Transverse colon (tissue), 4 donors: ENCODE measurements at regions not wholly inside any gene's neighbourhood (a gene's known extent, or its start where the extent isn't known, plus 50 kb on each side); places are given as distances from the start of the nearest gene placed in this dataset.

Experiments used
- EP300 ChIP-seq: sonication (generic); formaldehyde crosslinking; IDR thresholded peaks from one replicate; pipeline ENCODE4 v1.6.1; 2017; ENCODE audit warnings: antibody characterized with exemption, low read depth
- POLR2A ChIP-seq: fragments of 450-650 bp; IDR thresholded peaks from one replicate; pipeline ENCODE4 v1.6.1; 2016; ENCODE audit warnings: antibody characterized with exemption, mild to moderate bottlenecking, moderate library complexity
- POLR2AphosphoS5 ChIP-seq, 3 donors: sonication (generic); formaldehyde crosslinking; IDR thresholded peaks; one replicate each; pipeline ENCODE4 v1.6.1; 2016; ENCODE audit warnings: antibody characterized with exemption in 3 of 3
- TF ChIP-seq, protein P1 (sequence below), 5 experiments: fragments of 200-600 bp in 3 of 5; fragments of 450-650 bp in 2 of 5; sonication (generic) in 3 of 5; IDR thresholded peaks; 1 replicate in 2 of 5; 2 replicates in 3 of 5; pipeline ENCODE4 v1.5.1; 2016 to 2017; ENCODE audit warnings: antibody characterized with exemption in 5 of 5, inconsistent platforms in 3 of 5, mild to moderate bottlenecking in 2 of 5, moderate library complexity in 1 of 5

DNA sequence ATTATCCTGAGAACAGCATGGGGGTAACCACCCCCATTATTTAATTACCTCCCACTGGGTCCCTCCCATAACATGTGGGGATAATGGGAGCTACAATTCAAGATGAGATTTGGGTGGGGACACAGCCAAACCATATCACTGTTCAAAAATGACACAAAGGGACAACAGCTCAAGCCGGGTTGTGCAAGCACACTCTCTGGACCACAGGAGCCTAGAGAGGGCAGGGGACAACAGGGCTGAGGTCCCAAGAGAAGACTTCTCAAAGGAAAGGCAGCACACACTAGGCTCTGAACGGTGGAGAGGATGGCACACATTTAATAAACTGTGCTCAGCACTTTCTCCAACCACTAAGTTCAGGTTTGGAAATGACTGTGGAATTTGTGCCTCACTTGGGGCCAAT lies 122.1 kb upstream of the PKDCC start:
- TF ChIP-seq, protein P1, sequence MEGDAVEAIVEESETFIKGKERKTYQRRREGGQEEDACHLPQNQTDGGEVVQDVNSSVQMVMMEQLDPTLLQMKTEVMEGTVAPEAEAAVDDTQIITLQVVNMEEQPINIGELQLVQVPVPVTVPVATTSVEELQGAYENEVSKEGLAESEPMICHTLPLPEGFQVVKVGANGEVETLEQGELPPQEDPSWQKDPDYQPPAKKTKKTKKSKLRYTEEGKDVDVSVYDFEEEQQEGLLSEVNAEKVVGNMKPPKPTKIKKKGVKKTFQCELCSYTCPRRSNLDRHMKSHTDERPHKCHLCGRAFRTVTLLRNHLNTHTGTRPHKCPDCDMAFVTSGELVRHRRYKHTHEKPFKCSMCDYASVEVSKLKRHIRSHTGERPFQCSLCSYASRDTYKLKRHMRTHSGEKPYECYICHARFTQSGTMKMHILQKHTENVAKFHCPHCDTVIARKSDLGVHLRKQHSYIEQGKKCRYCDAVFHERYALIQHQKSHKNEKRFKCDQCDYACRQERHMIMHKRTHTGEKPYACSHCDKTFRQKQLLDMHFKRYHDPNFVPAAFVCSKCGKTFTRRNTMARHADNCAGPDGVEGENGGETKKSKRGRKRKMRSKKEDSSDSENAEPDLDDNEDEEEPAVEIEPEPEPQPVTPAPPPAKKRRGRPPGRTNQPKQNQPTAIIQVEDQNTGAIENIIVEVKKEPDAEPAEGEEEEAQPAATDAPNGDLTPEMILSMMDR (IDR thresholded peaks at IDR 0.05) = no peak
- TF ChIP-seq POLR2A = no peak
- TF ChIP-seq POLR2AphosphoS5 (IDR thresholded peaks at IDR 0.05) = no peak
- TF ChIP-seq EP300 = no peak
